Esophagus squamous epithelium (tissue), 5 donors: ENCODE measurements at regions not wholly inside any gene's neighbourhood (a gene's known extent, or its start where the extent isn't known, plus 50 kb on each side); places are given as distances from the start of the nearest gene placed in this dataset.

Experiments
- DNase-seq: peaks from one replicate; lab custom pipeline; 2025; lab: John Stamatoyannopoulos, UW
- H3K27ac ChIP-seq, 4 donors: fragments of 200-600 bp; sonication (generic); one replicate each; pipeline ENCODE4 v1.5.1; 2016 to 2019; ENCODE audit warnings: mild to moderate bottlenecking in 1 of 4
- H3K27me3 ChIP-seq, 4 donors: fragments of 200-600 bp; sonication (generic); 1 replicate in 3 of 4; 2 replicates in 1 of 4; pipeline versions ENCODE4 v1.5.1 to v1.6.0; 2017 to 2021; ENCODE audit warnings: antibody characterized with exemption in 1 of 4
- H3K36me3 ChIP-seq, 3 donors: fragments of 200-600 bp; sonication (generic); one replicate each; pipeline ENCODE4 v1.5.1; 2016 to 2019
- H3K4me1 ChIP-seq, 3 donors: fragments of 200-600 bp; sonication (generic); one replicate each; pipeline ENCODE4 v1.5.1; 2017 to 2019
- H3K4me3 ChIP-seq, 4 donors: fragments of 200-600 bp; sonication (generic); 1 replicate in 3 of 4; 2 replicates in 1 of 4; pipeline ENCODE4 v1.5.1; 2016 to 2019; ENCODE audit warnings: mild to moderate bottlenecking in 2 of 4, moderate library complexity in 1 of 4
- H3K9me3 ChIP-seq, 3 donors: fragments of 200-600 bp; sonication (generic); one replicate each; pipeline ENCODE4 v1.5.1; 2016 to 2019
- CTCF ChIP-seq, 6 experiments: fragments of 450-650 bp in 4 of 6; fragments of 200-600 bp in 2 of 6; sonication (generic) in 2 of 6; IDR thresholded peaks; one replicate each; pipeline ENCODE4 v1.5.1; 2016 to 2019; ENCODE audit warnings: antibody characterized with exemption in 6 of 6, mild to moderate bottlenecking in 4 of 6, moderate library complexity in 4 of 6
- POLR2A ChIP-seq, 4 donors: fragments of 450-650 bp; IDR thresholded peaks; one replicate each; pipeline ENCODE4 v1.6.1; 2017; ENCODE audit warnings: antibody characterized with exemption in 4 of 4, mild to moderate bottlenecking in 4 of 4, moderate library complexity in 3 of 4
- WGBS, 2 donors: methylation state at CpG; one replicate each; pipeline ENCODE4 v1.1.5; 2018; 5-methylcytosine and 5-hydroxymethylcytosine counted together
- intact Hi-C: fragments of 100-400 bp; cut with DNase I; formaldehyde crosslinking; loops from one replicate; pipeline ENCODE4 v1.15.0; 2022
- donor health status: DM: yes; HTN: yes; CAD: no.

GRCh38 chr2:194769030-194769429 is 888.0 kb upstream of the SLC39A10 start:
- Histone ChIP-seq H3K36me3 (no peaks in the 10 kb centered on the region), H3K27me3 (no peaks in the 10 kb centered on the region), H3K4me3 (no peak overlapping the region), H3K9me3 (no peaks in the 10 kb centered on the region), H3K27ac (no peak overlapping the region), H3K4me1 (no peaks in the 10 kb centered on the region)
- no peak for DNase-seq
- intact Hi-C loops: no loop called here
- no peak for TF ChIP-seq CTCF (IDR thresholded peaks at IDR 0.05)
- TF ChIP-seq POLR2A (IDR thresholded peaks at IDR 0.05): no peak

GRCh38 chr2:194765723-194766122 is 891.3 kb upstream of the SLC39A10 start:
- TF ChIP-seq CTCF (IDR thresholded peaks at IDR 0.05) (no peak), POLR2A (IDR thresholded peaks at IDR 0.05) (no peak)
- no peak overlapping the region for H3K4me3 ChIP-seq
- no peaks in the 10 kb centered on the region for H3K4me1 ChIP-seq
- DNase-seq: no peak
- H3K36me3 ChIP-seq: no peaks in the 10 kb centered on the region
- no peaks in the 10 kb centered on the region for H3K27me3 ChIP-seq
- no peaks in the 10 kb centered on the region for H3K9me3 ChIP-seq
- intact Hi-C loops: no loop called here
- no peak overlapping the region for H3K27ac ChIP-seq
- WGBS, 2 donors: 57 to 68% methylated on average over 3 of the region's 3 CpGs

GRCh38 chr2:194750926-194751325 is 906.1 kb upstream of the SLC39A10 start:
- Histone ChIP-seq H3K27ac (no peak overlapping the region), H3K36me3 (no peaks in the 10 kb centered on the region), H3K27me3 (no peaks in the 10 kb centered on the region), H3K4me3 (no peak overlapping the region), H3K9me3 (no peaks in the 10 kb centered on the region), H3K4me1 (no peaks in the 10 kb centered on the region)
- intact Hi-C loops: no loop called here
- 91 to 94% methylated on average over 2 to 4 of the region's 4 CpGs for WGBS, 2 donors
- DNase-seq: no peak
- no peak for TF ChIP-seq CTCF (IDR thresholded peaks at IDR 0.05)
- TF ChIP-seq POLR2A (IDR thresholded peaks at IDR 0.05): no peak

GRCh38 chr2:194745557-194746146 is 911.4 kb upstream of the SLC39A10 start:
- H3K4me3 ChIP-seq: no peak overlapping the region

GRCh38 chr2:194742706-194743105 is 914.3 kb upstream of the SLC39A10 start:
- Histone ChIP-seq H3K4me1 (no peaks in the 10 kb centered on the region), H3K27ac (no peak overlapping the region), H3K4me3 (no peak overlapping the region), H3K36me3 (no peaks in the 10 kb centered on the region), H3K27me3 (no peaks in the 10 kb centered on the region), H3K9me3 (no peaks in the 10 kb centered on the region)
- TF ChIP-seq POLR2A (IDR thresholded peaks at IDR 0.05) (no peak), CTCF (IDR thresholded peaks at IDR 0.05) (no peak)
- intact Hi-C loops: no loop called here
- 82 to 86% methylated on average over 2 of the region's 2 CpGs for WGBS, 2 donors
- DNase-seq: no peak

More at GRCh38 chr2:194745557-194746146, 911.4 kb upstream of the SLC39A10 start:
- Histone ChIP-seq H3K4me1 (no peaks in the 10 kb centered on the region), H3K27ac (no peak overlapping the region), H3K36me3 (no peaks in the 10 kb centered on the region), H3K27me3 (no peaks in the 10 kb centered on the region), H3K9me3 (no peaks in the 10 kb centered on the region)
- WGBS, 2 donors: 24 to 44% methylated on average over 3 of the region's 3 CpGs
- TF ChIP-seq CTCF (IDR thresholded peaks at IDR 0.05) (no peak), POLR2A (IDR thresholded peaks at IDR 0.05) (no peak)
- DNase-seq: no peak
- intact Hi-C loops: no loop called here
